B cell (primary cell): ENCODE measurements at regions not wholly inside any gene's neighbourhood (a gene's known extent, or its start where the extent isn't known, plus 50 kb on each side); places are given as distances from the start of the nearest gene placed in this dataset.

Experiments
- ATAC-seq: fragments of 200-7000 bp; cut with Tn5 transposase; one replicate; pipeline ENCODE4 v1.10.0; 2021; ENCODE audit warnings: low read depth, mild to moderate bottlenecking, moderate number of reproducible peaks, moderate library complexity
- CTCF ChIA-PET: fragments of 350-600 bp; sonication (Branson Sonifier 250); formaldehyde crosslinking; loops from one replicate; lab custom pipeline; 2021; ENCODE audit warnings: antibody characterized with exemption, inconsistent platforms; lab: Charles Lee
- POLR2A ChIA-PET: fragments of 350-600 bp; sonication (Branson Sonifier 250); formaldehyde crosslinking; loops from one replicate; lab custom pipeline; 2021; ENCODE audit warnings: antibody characterized with exemption; lab: Charles Lee
- DNase-seq: peaks from one replicate; pipeline ENCODE4 v3.0.0; 2013
- H2AFZ ChIP-seq: 2 replicates; pipeline ENCODE4 v1.6.1; 2012; ENCODE audit warnings: mild to moderate bottlenecking, low read depth, low read length; ENCODE audit not compliant: insufficient read depth, poor library complexity, severe bottlenecking
- H3K27ac ChIP-seq, 2 donors: 1 replicate in 1 of 2; 2 replicates in 1 of 2; pipeline ENCODE4 v1.5.1; 2012 to 2013; ENCODE audit warnings: low read length in 2 of 2, mild to moderate bottlenecking in 2 of 2, moderate library complexity in 1 of 2
- H3K27me3 ChIP-seq, 4 experiments: fragments of 200-600 bp in 1 of 4; sonication (generic) in 1 of 4; replicated peaks in 1 of 4; 1 replicate in 2 of 4; 2 replicates in 2 of 4; pipeline versions ENCODE4 v1.6.1 to v1.7.0; 2013 to 2016; ENCODE audit warnings: low read length in 3 of 4, mild to moderate bottlenecking in 2 of 4, mixed read lengths in 1 of 4, moderate library complexity in 1 of 4; ENCODE audit not compliant: insufficient read depth in 4 of 4, control insufficient read depth in 3 of 4; ENCODE audit errors: control extremely low read depth in 1 of 4
- H3K36me3 ChIP-seq, 2 experiments: replicated peaks in 1 of 2; 1 replicate in 1 of 2; 2 replicates in 1 of 2; pipeline versions ENCODE4 v1.6.1 to v1.7.1; 2013; ENCODE audit warnings: low read length in 1 of 2; ENCODE audit not compliant: insufficient read depth in 2 of 2, control insufficient read depth in 1 of 2; ENCODE audit errors: control extremely low read depth in 1 of 2, extremely low read depth in 1 of 2
- H3K4me1 ChIP-seq, 2 donors: fragments of 200-600 bp in 1 of 2; sonication (generic) in 1 of 2; 1 replicate in 1 of 2; 2 replicates in 1 of 2; pipeline versions ENCODE4 v1.5.1 to v1.6.1; 2013 to 2017; ENCODE audit warnings: low read length in 2 of 2; ENCODE audit not compliant: control insufficient read depth in 2 of 2, insufficient read depth in 2 of 2
- H3K4me2 ChIP-seq: replicated peaks from 2 replicates; pipeline ENCODE3; 2012; ENCODE audit warnings: mild to moderate bottlenecking, low read depth, low read length; ENCODE audit not compliant: poor library complexity, severe bottlenecking
- H3K4me3 ChIP-seq, 5 experiments: fragments of 200-600 bp in 1 of 5; sonication (generic) in 1 of 5; 1 replicate in 3 of 5; 2 replicates in 2 of 5; pipeline versions ENCODE4 v1.5.1 to v1.7.0; 2011 to 2016; ENCODE audit warnings: low read length in 4 of 5, mild to moderate bottlenecking in 4 of 5, low read depth in 2 of 5, control low read depth in 1 of 5, moderate library complexity in 1 of 5; ENCODE audit not compliant: insufficient read depth in 1 of 5; ENCODE audit errors: control extremely low read depth in 1 of 5, extremely low read depth in 1 of 5
- H3K79me2 ChIP-seq: fragments of 200-600 bp; sonication (generic); one replicate; pipeline ENCODE4 v1.6.0; 2016; ENCODE audit warnings: low read length; ENCODE audit not compliant: control insufficient read depth, insufficient read depth
- H3K9ac ChIP-seq: fragments of 200-600 bp; sonication (generic); 2 replicates; pipeline ENCODE4 v1.6.1; 2017; ENCODE audit warnings: mild to moderate bottlenecking, low read length, moderate library complexity
- H3K9me3 ChIP-seq, 3 donors: one replicate each; pipeline versions ENCODE4 v1.6.1 to v1.7.1; 2013; ENCODE audit warnings: low read length in 2 of 3; ENCODE audit not compliant: control insufficient read depth in 2 of 3, insufficient read depth in 1 of 3; ENCODE audit errors: control extremely low read depth in 1 of 3
- H4K20me1 ChIP-seq: 2 replicates; pipeline ENCODE4 v1.6.0; 2012; ENCODE audit warnings: mild to moderate bottlenecking, low read length; ENCODE audit not compliant: insufficient read depth, control insufficient read depth, poor library complexity, severe bottlenecking
- H3K27ac Mint-ChIP-seq: one replicate; pipeline ENCODE4 v1.8.0; 2021; ENCODE audit warnings: mixed read lengths
- H3K27me3 Mint-ChIP-seq: one replicate; pipeline ENCODE4 v1.8.0; 2021; ENCODE audit warnings: mixed read lengths
- H3K4me1 Mint-ChIP-seq: one replicate; pipeline ENCODE4 v1.8.0; 2021; ENCODE audit warnings: mixed read lengths
- H3K4me3 Mint-ChIP-seq: one replicate; pipeline ENCODE4 v1.8.0; 2021; ENCODE audit warnings: mixed read lengths
- H3K9me3 Mint-ChIP-seq: one replicate; pipeline ENCODE4 v1.8.0; 2022; ENCODE audit warnings: mixed read lengths; ENCODE audit not compliant: insufficient read depth
- CTCF ChIP-seq: fragments of 200-600 bp; IDR thresholded peaks from one replicate; pipeline ENCODE4 v1.8.0; 2022; ENCODE audit warnings: antibody characterized with exemption, mild to moderate bottlenecking
- EZH2 ChIP-seq: IDR thresholded peaks from 2 replicates; pipeline ENCODE4 v1.6.1; 2012; ENCODE audit warnings: borderline replicate concordance, low read depth, mild to moderate bottlenecking, moderate library complexity, low read length; ENCODE audit not compliant: insufficient read depth, poor library complexity, severe bottlenecking
- WGBS: methylation state at CpG from one replicate; pipeline ENCODE4 v1.1.5; 2013; ENCODE audit warnings: missing lambda C conversion rate; ENCODE audit not compliant: insufficient coverage; 5-methylcytosine and 5-hydroxymethylcytosine counted together
- intact Hi-C: fragments of 100-400 bp; cut with micrococcal nuclease; formaldehyde crosslinking; loops from one replicate; pipeline ENCODE4 v1.10.0; 2022

GRCh38 chr1:83500531-83500930 lies 498.4 kb downstream of the TTLL7 start:
- no peak for TF ChIP-seq EZH2
- no peak for TF ChIP-seq CTCF
- Mint-ChIP-seq H3K9me3 (no peaks in the 10 kb centered on the region), H3K4me1 (peaks cover 59% of the 10 kb centered on the region), H3K27me3 (no peaks in the 10 kb centered on the region), H3K27ac (peak overlapping the region; percentile 87), H3K4me3 (peak overlapping the region; percentile 64)
- ChIA-PET POLR2A (no interaction called here), CTCF (no interaction called here)
- Histone ChIP-seq H3K9ac (no peak overlapping the region), H3K4me1 (peaks cover 9 to 67% of the 10 kb centered on the region in 2 donors), H3K36me3 (no peaks in the 10 kb centered on the region), H3K27ac (peak overlapping the region in 1 of 2 donors; percentile 75), H3K4me3 (no peak overlapping the region), H4K20me1 (no peaks in the 10 kb centered on the region), H2AFZ (no peak overlapping the region), H3K79me2 (no peaks in the 10 kb centered on the region), H3K4me2 (peak overlapping the region; percentile 55), H3K9me3 (peaks cover 0 to 2% (median 0%) of the 10 kb centered on the region in 3 donors), H3K27me3 (no peaks in the 10 kb centered on the region)
- ATAC-seq (no peak), DNase-seq (no peak)
- WGBS = no CpG with 5 or more reads among the region's 1 CpG
- intact Hi-C loops = loop anchor here (10.0 kb wide), 2 partner anchors 264 to 364 kb away; no protein-coding TSS in a partner anchor

GRCh38 chr1:83499998-83500397 lies 498.9 kb downstream of the TTLL7 start:
- peak; percentile 51 for ATAC-seq
- Histone ChIP-seq H3K4me3 (no peak overlapping the region), H3K9me3 (peaks cover 0 to 2% (median 0%) of the 10 kb centered on the region in 3 donors), H2AFZ (no peak overlapping the region), H3K4me2 (peak overlapping the region; percentile 55), H4K20me1 (no peaks in the 10 kb centered on the region), H3K9ac (no peak overlapping the region), H3K27ac (peak overlapping the region in 1 of 2 donors; percentile 75), H3K4me1 (peaks cover 9 to 67% of the 10 kb centered on the region in 2 donors), H3K36me3 (no peaks in the 10 kb centered on the region), H3K27me3 (no peaks in the 10 kb centered on the region), H3K79me2 (no peaks in the 10 kb centered on the region)
- Mint-ChIP-seq H3K4me1 (peaks cover 57% of the 10 kb centered on the region), H3K9me3 (no peaks in the 10 kb centered on the region), H3K27me3 (no peaks in the 10 kb centered on the region), H3K27ac (peak overlapping the region; percentile 87), H3K4me3 (peak overlapping the region; percentile 64)
- intact Hi-C loops = loop anchor here (10.0 kb wide), 2 partner anchors 265 to 365 kb away; no protein-coding TSS in a partner anchor
- no peak for TF ChIP-seq EZH2
- no peak for TF ChIP-seq CTCF
- peak; percentile 14 for DNase-seq
- ChIA-PET CTCF (interaction anchor here (1.6 kb wide), 1 partner anchor 11 kb away, joined by 3 read pairs; no protein-coding TSS in a partner anchor), POLR2A (no interaction called here)
- WGBS = 36% methylated on average over 3 of the region's 3 CpGs
